Prostate gland (tissue), 2 donors: ENCODE measurements at regions not wholly inside any gene's neighbourhood (a gene's known extent, or its start where the extent isn't known, plus 50 kb on each side); places are given as distances from the start of the nearest gene placed in this dataset.

Source experiments
- POLR2A ChIP-seq: fragments of 450-650 bp; IDR thresholded peaks from one replicate; pipeline ENCODE4 v1.6.1; 2016; ENCODE audit warnings: antibody characterized with exemption, mild to moderate bottlenecking
- POLR2AphosphoS5 ChIP-seq: sonication (generic); formaldehyde crosslinking; IDR thresholded peaks from one replicate; pipeline ENCODE4 v1.6.1; 2017; ENCODE audit warnings: antibody characterized with exemption
- TF ChIP-seq, protein P1 (sequence below), 4 experiments: fragments of 200-600 bp in 2 of 4; fragments of 450-650 bp in 2 of 4; sonication (generic) in 2 of 4; IDR thresholded peaks; 1 replicate in 3 of 4; 2 replicates in 1 of 4; pipeline ENCODE4 v1.5.1; 2016 to 2019; ENCODE audit warnings: antibody characterized with exemption in 4 of 4, mild to moderate bottlenecking in 2 of 4, moderate library complexity in 2 of 4

DNA sequence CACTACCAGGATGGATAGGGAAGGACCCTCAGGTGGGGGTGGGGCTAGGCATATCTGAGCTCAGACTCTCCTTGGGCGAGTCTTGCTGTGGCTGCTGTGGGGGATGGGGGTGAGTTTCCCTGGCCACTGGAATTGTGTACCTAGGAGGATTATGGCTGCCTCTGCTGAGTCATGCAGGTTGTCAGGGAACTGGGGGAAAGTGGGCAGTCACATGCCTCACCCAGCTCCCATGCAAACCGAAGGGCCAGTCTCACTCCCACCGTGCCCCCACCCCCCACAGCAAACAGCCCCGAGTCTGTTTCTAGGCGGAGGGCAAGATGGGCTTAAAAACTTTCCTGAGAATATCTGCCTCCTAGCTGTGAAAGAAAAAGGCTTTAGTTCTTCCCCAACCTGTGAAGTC lies 210.3 kb upstream of the FERMT1 start:
- TF ChIP-seq, protein P1, sequence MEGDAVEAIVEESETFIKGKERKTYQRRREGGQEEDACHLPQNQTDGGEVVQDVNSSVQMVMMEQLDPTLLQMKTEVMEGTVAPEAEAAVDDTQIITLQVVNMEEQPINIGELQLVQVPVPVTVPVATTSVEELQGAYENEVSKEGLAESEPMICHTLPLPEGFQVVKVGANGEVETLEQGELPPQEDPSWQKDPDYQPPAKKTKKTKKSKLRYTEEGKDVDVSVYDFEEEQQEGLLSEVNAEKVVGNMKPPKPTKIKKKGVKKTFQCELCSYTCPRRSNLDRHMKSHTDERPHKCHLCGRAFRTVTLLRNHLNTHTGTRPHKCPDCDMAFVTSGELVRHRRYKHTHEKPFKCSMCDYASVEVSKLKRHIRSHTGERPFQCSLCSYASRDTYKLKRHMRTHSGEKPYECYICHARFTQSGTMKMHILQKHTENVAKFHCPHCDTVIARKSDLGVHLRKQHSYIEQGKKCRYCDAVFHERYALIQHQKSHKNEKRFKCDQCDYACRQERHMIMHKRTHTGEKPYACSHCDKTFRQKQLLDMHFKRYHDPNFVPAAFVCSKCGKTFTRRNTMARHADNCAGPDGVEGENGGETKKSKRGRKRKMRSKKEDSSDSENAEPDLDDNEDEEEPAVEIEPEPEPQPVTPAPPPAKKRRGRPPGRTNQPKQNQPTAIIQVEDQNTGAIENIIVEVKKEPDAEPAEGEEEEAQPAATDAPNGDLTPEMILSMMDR (IDR thresholded peaks at IDR 0.05) = no peak
- no peak for TF ChIP-seq POLR2AphosphoS5
- no peak for TF ChIP-seq POLR2A
